IMR-90 (cell line): ENCODE measurements at regions not wholly inside any gene's neighbourhood (a gene's known extent, or its start where the extent isn't known, plus 50 kb on each side); places are given as distances from the start of the nearest gene placed in this dataset.

Experiments used
- ATAC-seq: fragments of 200-7000 bp; cut with Tn5 transposase; 2 replicates; pipeline ENCODE4 v1.9.1; 2020; ENCODE audit warnings: low read depth, mild to moderate bottlenecking, moderate library complexity
- BruUV-seq: library from RNA; stranded (reverse); fragments of 400-500 nt; replicated peaks from 2 replicates; lab custom pipeline; 2021; lab: Mats Ljungman, UMichigan
- CTCF ChIA-PET: fragments of 300-600 bp; formaldehyde crosslinking; extraction: SDS; loops from one replicate; lab custom pipeline; 2021; ENCODE audit warnings: antibody characterized with exemption; lab: Yijun Ruan, JAX
- POLR2A ChIA-PET: fragments of 300-600 bp; sonication (Branson Sonifier 250); formaldehyde crosslinking; loops from one replicate; lab custom pipeline; 2022; ENCODE audit warnings: antibody characterized with exemption; ENCODE audit not compliant: unreplicated experiment; lab: Charles Lee
- DNase-seq: peaks from one replicate; pipeline ENCODE4 v3.0.0; 2013
- H2AFZ ChIP-seq: replicated peaks from 2 replicates; pipeline ENCODE3; 2013; ENCODE audit warnings: low read length, mild to moderate bottlenecking; ENCODE audit not compliant: poor library complexity
- H2AK5ac ChIP-seq: 2 replicates; pipeline ENCODE4 v1.6.1; 2013; ENCODE audit warnings: low read depth, low read length, inconsistent platforms
- H2AK9ac ChIP-seq: replicated peaks from 2 replicates; pipeline ENCODE3; 2013; ENCODE audit warnings: mild to moderate bottlenecking, low read depth, low read length, moderate library complexity; ENCODE audit not compliant: poor library complexity
- H2BK120ac ChIP-seq: 2 replicates; pipeline ENCODE4 v1.6.1; 2013; ENCODE audit warnings: low read depth, low read length, inconsistent platforms
- H2BK15ac ChIP-seq: 3 replicates; pipeline ENCODE4 v1.6.1; 2013; ENCODE audit warnings: low read depth, low read length, inconsistent platforms
- H2BK20ac ChIP-seq: 2 replicates; pipeline ENCODE4 v1.6.1; 2013; ENCODE audit warnings: low read depth, mild to moderate bottlenecking, inconsistent platforms, low read length, moderate library complexity
- H2BK5ac ChIP-seq: 2 replicates; pipeline ENCODE4 v1.6.1; 2013; ENCODE audit warnings: mild to moderate bottlenecking, low read depth, low read length, inconsistent platforms; ENCODE audit not compliant: poor library complexity, severe bottlenecking
- H3K14ac ChIP-seq: replicated peaks from 2 replicates; pipeline ENCODE4 v1.6.1; 2013; ENCODE audit warnings: low read depth, low read length, inconsistent platforms
- H3K18ac ChIP-seq: 2 replicates; pipeline ENCODE4 v1.6.1; 2013; ENCODE audit warnings: low read depth, low read length, control low read depth
- H3K23ac ChIP-seq: 2 replicates; pipeline ENCODE4 v1.6.1; 2013; ENCODE audit warnings: low read depth, low read length, inconsistent platforms
- H3K27ac ChIP-seq: 2 replicates; pipeline ENCODE4 v1.5.1; 2013; ENCODE audit warnings: mild to moderate bottlenecking, control low read depth, low read length; ENCODE audit not compliant: insufficient read depth
- H3K27me3 ChIP-seq: 2 replicates; pipeline ENCODE4 v1.6.1; 2013; ENCODE audit warnings: low read length; ENCODE audit not compliant: control insufficient read depth, insufficient read depth
- H3K36me3 ChIP-seq: 2 replicates; pipeline ENCODE4 v1.6.1; 2013; ENCODE audit warnings: low read length, mixed read lengths; ENCODE audit not compliant: control insufficient read depth, insufficient read depth
- H3K4ac ChIP-seq: 2 replicates; pipeline ENCODE4 v1.6.1; 2013; ENCODE audit warnings: low read depth, low read length, inconsistent platforms
- H3K4me1 ChIP-seq: 2 replicates; pipeline ENCODE4 v1.6.1; 2013; ENCODE audit warnings: low read length, mixed read lengths; ENCODE audit not compliant: control insufficient read depth, insufficient read depth
- H3K4me2 ChIP-seq: 2 replicates; pipeline ENCODE4 v1.6.1; 2013; ENCODE audit warnings: low read depth, mild to moderate bottlenecking, control low read depth, low read length, moderate library complexity
- H3K4me3 ChIP-seq: 2 replicates; pipeline ENCODE4 v1.5.1; 2013; ENCODE audit warnings: low read depth, mild to moderate bottlenecking, control low read depth, low read length, moderate library complexity; ENCODE audit not compliant: insufficient read depth
- H3K56ac ChIP-seq: 2 replicates; pipeline ENCODE4 v1.6.1; 2013; ENCODE audit warnings: low read length, inconsistent platforms; ENCODE audit not compliant: insufficient read depth; ENCODE audit errors: extremely low read depth
- H3K79me1 ChIP-seq, 2 experiments: 2 replicates each; pipeline ENCODE4 v1.6.1; 2013; ENCODE audit warnings: low read length in 2 of 2, inconsistent platforms in 1 of 2, low read depth in 1 of 2
- H3K9ac ChIP-seq: 2 replicates; pipeline ENCODE4 v1.6.1; 2013; ENCODE audit warnings: low read depth, low read length, control low read depth
- H3K9me1 ChIP-seq: 2 replicates; pipeline ENCODE4 v1.6.1; 2013; ENCODE audit warnings: low read length, inconsistent platforms; ENCODE audit not compliant: insufficient read depth
- H3K9me3 ChIP-seq: 2 replicates; pipeline ENCODE4 v1.6.1; 2013; ENCODE audit warnings: low read length; ENCODE audit not compliant: control insufficient read depth, insufficient read depth
- H4K20me1 ChIP-seq: 2 replicates; pipeline ENCODE4 v1.6.1; 2013; ENCODE audit warnings: low read length, inconsistent platforms; ENCODE audit not compliant: insufficient read depth
- H4K5ac ChIP-seq: 2 replicates; pipeline ENCODE4 v1.6.1; 2013; ENCODE audit warnings: mild to moderate bottlenecking, low read depth, low read length, control low read depth
- H4K8ac ChIP-seq, 2 experiments: 2 replicates each; pipeline ENCODE4 v1.6.1; 2013; ENCODE audit warnings: low read depth in 2 of 2, low read length in 2 of 2, control low read depth in 1 of 2, inconsistent platforms in 1 of 2
- H4K91ac ChIP-seq: 2 replicates; pipeline ENCODE4 v1.6.1; 2013; ENCODE audit warnings: low read depth, low read length, inconsistent platforms; ENCODE audit not compliant: insufficient read depth
- NFE2L2 ChIP-seq: fragments of 150-350 bp; IDR thresholded peaks from 2 replicates; pipeline ENCODE4 v1.6.1; 2016; ENCODE audit warnings: low read depth, mild to moderate bottlenecking, low read length
- RCOR1 ChIP-seq: IDR thresholded peaks from 2 replicates; pipeline ENCODE4 v1.6.1; 2012; ENCODE audit warnings: mild to moderate bottlenecking, low read length, improper control_type of control experiment; ENCODE audit not compliant: insufficient replicate concordance
- WGBS, 2 experiments: methylation state at CpG; one replicate each; pipeline versions ENCODE4 v1.1.5 to v1.1.7; 2013; ENCODE audit warnings: missing lambda C conversion rate in 2 of 2; ENCODE audit not compliant: insufficient read length in 1 of 2; ENCODE audit errors: extremely low coverage in 2 of 2; 5-methylcytosine and 5-hydroxymethylcytosine counted together
- dilution Hi-C: fragments of 300-500 bp; cut with HindIII; formaldehyde crosslinking; loops from one replicate; pipeline ENCODE4 v1.14.3; 2018; ENCODE audit warnings: low sequenced_read_pairs; ENCODE audit not compliant: unreplicated experiment
- in situ Hi-C: fragments of 300-500 bp; cut with MboI; formaldehyde crosslinking; loops from 3 replicates; pipeline ENCODE4 v1.14.3; 2019; ENCODE audit warnings: low sequenced_read_pairs, inconsistent platforms, mixed read lengths
- intact Hi-C: fragments of 100-400 bp; cut with micrococcal nuclease; formaldehyde crosslinking; loops from 2 replicates; pipeline ENCODE4 v1.10.0; 2022
- TF ChIP-seq, protein P1 (sequence below): conservative IDR thresholded peaks from 2 replicates; pipeline ENCODE4 v1.5.1; 2012; ENCODE audit warnings: mild to moderate bottlenecking, low read depth, low read length, improper control_type of control experiment

DNA sequence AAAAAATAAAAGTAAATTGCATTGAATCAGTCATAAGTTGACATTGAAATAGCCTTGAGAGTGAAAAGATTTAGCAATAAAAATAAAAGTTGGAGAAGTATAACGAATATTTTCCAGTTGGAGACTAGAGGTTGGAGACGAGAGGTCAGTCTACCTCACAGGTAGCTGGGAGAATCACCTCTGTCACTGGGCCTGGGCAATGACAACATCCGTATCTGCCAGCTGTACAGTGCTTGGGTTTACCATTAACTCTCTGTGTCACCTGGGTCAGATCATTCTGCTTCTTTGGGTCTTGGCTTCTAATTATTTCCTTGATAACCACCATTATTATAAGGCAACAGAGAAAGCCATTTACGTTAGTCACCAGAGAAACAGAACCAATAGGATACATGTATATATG is 62.0 kb upstream of the STEAP4 start:
- TF ChIP-seq NFE2L2 (no peak), RCOR1 (no peak)
- TF ChIP-seq, protein P1, sequence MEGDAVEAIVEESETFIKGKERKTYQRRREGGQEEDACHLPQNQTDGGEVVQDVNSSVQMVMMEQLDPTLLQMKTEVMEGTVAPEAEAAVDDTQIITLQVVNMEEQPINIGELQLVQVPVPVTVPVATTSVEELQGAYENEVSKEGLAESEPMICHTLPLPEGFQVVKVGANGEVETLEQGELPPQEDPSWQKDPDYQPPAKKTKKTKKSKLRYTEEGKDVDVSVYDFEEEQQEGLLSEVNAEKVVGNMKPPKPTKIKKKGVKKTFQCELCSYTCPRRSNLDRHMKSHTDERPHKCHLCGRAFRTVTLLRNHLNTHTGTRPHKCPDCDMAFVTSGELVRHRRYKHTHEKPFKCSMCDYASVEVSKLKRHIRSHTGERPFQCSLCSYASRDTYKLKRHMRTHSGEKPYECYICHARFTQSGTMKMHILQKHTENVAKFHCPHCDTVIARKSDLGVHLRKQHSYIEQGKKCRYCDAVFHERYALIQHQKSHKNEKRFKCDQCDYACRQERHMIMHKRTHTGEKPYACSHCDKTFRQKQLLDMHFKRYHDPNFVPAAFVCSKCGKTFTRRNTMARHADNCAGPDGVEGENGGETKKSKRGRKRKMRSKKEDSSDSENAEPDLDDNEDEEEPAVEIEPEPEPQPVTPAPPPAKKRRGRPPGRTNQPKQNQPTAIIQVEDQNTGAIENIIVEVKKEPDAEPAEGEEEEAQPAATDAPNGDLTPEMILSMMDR: no peak
- no peak for ATAC-seq
- dilution Hi-C loops: no loop called here
- H3K4me3 ChIP-seq: no peak overlapping the region
- H3K14ac ChIP-seq: no peak overlapping the region
- H3K23ac ChIP-seq: no peak overlapping the region
- CTCF ChIA-PET: no interaction called here
- H3K18ac ChIP-seq: no peak overlapping the region
- DNase-seq: no peak
- H4K8ac ChIP-seq: no peak overlapping the region
- H2BK20ac ChIP-seq: no peak overlapping the region
- no peaks in the 10 kb centered on the region for H3K27me3 ChIP-seq
- H3K9me3 ChIP-seq: no peaks in the 10 kb centered on the region
- H4K5ac ChIP-seq: no peak overlapping the region
- H2BK5ac ChIP-seq: no peak overlapping the region
- H2AK5ac ChIP-seq: no peak overlapping the region
- H3K56ac ChIP-seq: no peak overlapping the region
- H3K79me1 ChIP-seq: no peaks in the 10 kb centered on the region
- H2AK9ac ChIP-seq: no peak overlapping the region
- intact Hi-C loops: no loop called here
- BruUV-seq: no TSS peak
- no peak overlapping the region for H3K4ac ChIP-seq
- no peak overlapping the region for H2BK15ac ChIP-seq
- H2BK120ac ChIP-seq: no peak overlapping the region
- no peak overlapping the region for H3K4me2 ChIP-seq
- no peak overlapping the region for H4K91ac ChIP-seq
- WGBS, 2 experiments: 25% methylated on average over 2 of the region's 4 CpGs; no CpG with 5 or more reads in 1 of the 2 experiments
- no peaks in the 10 kb centered on the region for H3K9me1 ChIP-seq
- no peak overlapping the region for H3K9ac ChIP-seq
- H3K4me1 ChIP-seq: no peaks in the 10 kb centered on the region
- no peak overlapping the region for H2AFZ ChIP-seq
- no peak overlapping the region for H3K27ac ChIP-seq
- POLR2A ChIA-PET: no interaction called here
- in situ Hi-C loops: no loop called here
- no peaks in the 10 kb centered on the region for H3K36me3 ChIP-seq
- no peaks in the 10 kb centered on the region for H4K20me1 ChIP-seq
